Heart right ventricle (tissue), 16 donors: ENCODE measurements at regions not wholly inside any gene's neighbourhood (a gene's known extent, or its start where the extent isn't known, plus 50 kb on each side); places are given as distances from the start of the nearest gene placed in this dataset.

Experiments
- ATAC-seq, 8 donors: fragments of 200-7000 bp; cut with Tn5 transposase; one replicate each; pipeline ENCODE4 v1.9.1; 2020; ENCODE audit warnings: mild to moderate bottlenecking in 8 of 8, moderate library complexity in 8 of 8, moderate number of reproducible peaks in 1 of 8
- DNase-seq, 2 donors: peaks; one replicate each; pipeline ENCODE4 v3.0.0-alpha.2; 2020
- H3K27ac ChIP-seq, 10 donors: fragments of 200-600 bp; sonication (generic) in 2 of 10; one replicate each; pipeline versions ENCODE4 v1.5.0 to v1.8.0; 2020 to 2022; ENCODE audit warnings: mild to moderate bottlenecking in 3 of 10
- H3K27me3 ChIP-seq, 7 donors: fragments of 200-600 bp; one replicate each; pipeline ENCODE4 v1.8.0; 2021 to 2022; ENCODE audit warnings: mild to moderate bottlenecking in 2 of 7
- H3K36me3 ChIP-seq, 9 donors: fragments of 200-600 bp; sonication (generic) in 1 of 9; one replicate each; pipeline versions ENCODE4 v1.5.0 to v1.8.0; 2020 to 2022; ENCODE audit warnings: mild to moderate bottlenecking in 2 of 9
- H3K4me1 ChIP-seq, 9 donors: fragments of 200-600 bp; sonication (generic) in 1 of 9; one replicate each; pipeline versions ENCODE4 v1.5.0 to v1.8.0; 2020 to 2022; ENCODE audit warnings: mild to moderate bottlenecking in 4 of 9
- H3K4me3 ChIP-seq, 10 donors: fragments of 200-600 bp; sonication (generic) in 2 of 10; one replicate each; pipeline versions ENCODE4 v1.5.0 to v1.8.0; 2020 to 2022; ENCODE audit warnings: mild to moderate bottlenecking in 7 of 10, moderate library complexity in 2 of 10
- H3K9me3 ChIP-seq, 11 donors: fragments of 200-600 bp in 10 of 11; sonication (generic) in 2 of 11; one replicate each; pipeline versions ENCODE4 v1.5.0 to v1.8.0; 2013 to 2022; ENCODE audit warnings: mild to moderate bottlenecking in 2 of 11, control low read depth in 1 of 11, moderate library complexity in 1 of 11
- WGBS, 2 donors: extraction: QIAGEN DNeasy Blood & Tissue Kit; methylation state at CpG; one replicate each; pipeline ENCODE4 v1.1.7; 2013; ENCODE audit warnings: inconsistent platforms in 1 of 2; 5-methylcytosine and 5-hydroxymethylcytosine counted together
- intact Hi-C, 10 donors: fragments of 100-400 bp; cut with DNase I; formaldehyde crosslinking; loops; one replicate each; pipeline versions ENCODE4 v1.11.1 to v1.14.2; 2022
- TF ChIP-seq, protein P1 (sequence below), 9 donors: fragments of 200-600 bp; sonication (generic) in 2 of 9; IDR thresholded peaks; one replicate each; pipeline versions ENCODE4 v1.5.0 to v1.8.0; 2021 to 2022; ENCODE audit warnings: antibody characterized with exemption in 9 of 9, mild to moderate bottlenecking in 5 of 9, moderate library complexity in 1 of 9
- donor health status: Arrhythmogenic right ventricular cardiomyopathy.
- donor health status: ischemic (EF 13 %, LVEDD 7.1; RV severe dilation, severe dysfunction).
- donor health status: healthy with polysubstance abuse.
- donor health status: DM: no; HTN: yes; CAD: no.
- donor health status: DM: no; HTN: no; CAD: no.
- donor health status: ischemic (EF 25% LVEDD 6.9; RV normal size, moderate dysfunction).
- donor health status: ischemic (EF 25% LVEDD 5.7; RV mildly dilated, moderate dysfunction).
- donor health status: healthy.
- donor health status: DM: yes; HTN: yes; CAD: no.
- donor health status: Ischemic cardiomyopathy.
- donor health status: ischemic (EF 35%, LVEDD 5.7; RV mildly dilated, moderate dysfunction).
- donor health status: nonischemic (EF 11% LVEDD 7.7; RV severe dilation, severe dysfunction).
- donor health status: DM: yes; HTN: yes; CAD: no.
- donor health status: PGD.
- donor health status: ischemic (EF 29% LVEDD 5.4; RV normal size, mild dysfunction).
- donor health status: nonischemic (EF 23%, LVEDD 6.1; RV moderate dilation, normal function).

GRCh38 chr5:172556971-172557461, 84.0 kb upstream of the NEURL1B start:
- DNase-seq (peak; percentile 58 to 71), ATAC-seq (peak; percentile 53 to 85 (median 72))
- H3K27me3 ChIP-seq = no peaks in the 10 kb centered on the region
- intact Hi-C loops = loop anchor here in 2 of 10 donors (10.0 kb wide), 2 partner anchors 88 to 128 kb away; partner anchors contain the start of gene NEURL1B (in 1 of the 2)
- H3K27ac ChIP-seq = peak overlapping the region; percentile 55 to 88 (median 80)
- H3K9me3 ChIP-seq = no peaks in the 10 kb centered on the region
- no peak overlapping the region for H3K4me3 ChIP-seq
- WGBS, 2 donors = 22 to 25% methylated on average over 12 of the region's 12 CpGs
- H3K36me3 ChIP-seq = no peaks in the 10 kb centered on the region
- H3K4me1 ChIP-seq = peaks cover 22 to 60% (median 45%) of the 10 kb centered on the region in 9 donors
- TF ChIP-seq, protein P1, sequence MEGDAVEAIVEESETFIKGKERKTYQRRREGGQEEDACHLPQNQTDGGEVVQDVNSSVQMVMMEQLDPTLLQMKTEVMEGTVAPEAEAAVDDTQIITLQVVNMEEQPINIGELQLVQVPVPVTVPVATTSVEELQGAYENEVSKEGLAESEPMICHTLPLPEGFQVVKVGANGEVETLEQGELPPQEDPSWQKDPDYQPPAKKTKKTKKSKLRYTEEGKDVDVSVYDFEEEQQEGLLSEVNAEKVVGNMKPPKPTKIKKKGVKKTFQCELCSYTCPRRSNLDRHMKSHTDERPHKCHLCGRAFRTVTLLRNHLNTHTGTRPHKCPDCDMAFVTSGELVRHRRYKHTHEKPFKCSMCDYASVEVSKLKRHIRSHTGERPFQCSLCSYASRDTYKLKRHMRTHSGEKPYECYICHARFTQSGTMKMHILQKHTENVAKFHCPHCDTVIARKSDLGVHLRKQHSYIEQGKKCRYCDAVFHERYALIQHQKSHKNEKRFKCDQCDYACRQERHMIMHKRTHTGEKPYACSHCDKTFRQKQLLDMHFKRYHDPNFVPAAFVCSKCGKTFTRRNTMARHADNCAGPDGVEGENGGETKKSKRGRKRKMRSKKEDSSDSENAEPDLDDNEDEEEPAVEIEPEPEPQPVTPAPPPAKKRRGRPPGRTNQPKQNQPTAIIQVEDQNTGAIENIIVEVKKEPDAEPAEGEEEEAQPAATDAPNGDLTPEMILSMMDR (IDR thresholded peaks at IDR 0.05) = peak in 3 of 9 donors; percentile 4 to 16 (median 7)

GRCh38 chr5:172556262-172556661, 84.8 kb upstream of the NEURL1B start:
- intact Hi-C loops = loop anchor here in 2 of 10 donors (10.0 kb wide), 2 partner anchors 89 to 129 kb away; partner anchors contain the start of gene NEURL1B (in 1 of the 2)
- WGBS, 2 donors = 85 to 96% methylated on average over 3 of the region's 3 CpGs
- TF ChIP-seq, protein P1 (IDR thresholded peaks at IDR 0.05) = no peak
- H3K9me3 ChIP-seq = no peaks in the 10 kb centered on the region
- H3K4me1 ChIP-seq = peaks cover 22 to 60% (median 45%) of the 10 kb centered on the region in 9 donors
- ATAC-seq (no peak), DNase-seq (no peak)
- no peaks in the 10 kb centered on the region for H3K36me3 ChIP-seq
- H3K27ac ChIP-seq = peak overlapping the region; percentile 55 to 88 (median 80)
- H3K27me3 ChIP-seq = no peaks in the 10 kb centered on the region
- no peak overlapping the region for H3K4me3 ChIP-seq

DNA sequence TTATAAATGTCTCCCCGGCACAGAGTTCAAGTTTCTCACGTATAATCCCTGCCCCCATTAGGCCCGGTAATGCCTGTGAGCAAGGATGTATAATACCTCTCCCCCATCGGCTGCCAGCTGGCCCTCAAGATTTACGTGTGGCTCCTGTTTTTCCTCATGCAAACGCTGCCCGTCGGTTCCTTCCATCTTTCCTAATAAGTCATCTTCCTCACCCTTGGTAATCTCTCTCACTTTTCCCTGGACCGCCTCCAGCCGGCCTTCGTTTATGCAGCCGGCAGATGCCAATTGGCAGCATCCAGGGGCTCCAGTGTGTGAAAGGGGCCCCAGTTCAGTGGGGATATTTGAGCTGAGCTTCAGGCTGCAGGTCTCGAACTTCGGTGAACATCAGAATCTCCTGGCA, 86.5 kb upstream of the NEURL1B start:
- Histone ChIP-seq H3K9me3 (no peaks in the 10 kb centered on the region), H3K36me3 (no peaks in the 10 kb centered on the region), H3K4me3 (no peak overlapping the region), H3K4me1 (peaks cover 31 to 76% (median 58%) of the 10 kb centered on the region in 9 donors), H3K27ac (no peak overlapping the region), H3K27me3 (no peaks in the 10 kb centered on the region)
- no peak for ATAC-seq
- WGBS, 2 donors = 62 to 65% methylated on average over 14 of the region's 14 CpGs
- TF ChIP-seq, protein P1 (IDR thresholded peaks at IDR 0.05) = no peak
- peak in 1 of 2 donors; percentile 48 for DNase-seq
- intact Hi-C loops = loop anchor here in 2 of 10 donors (10.0 kb wide), 2 partner anchors 90 to 130 kb away; partner anchors contain the start of gene NEURL1B (in 1 of the 2)

GRCh38 chr5:172553903-172554302, 87.2 kb upstream of the NEURL1B start:
- TF ChIP-seq, protein P1 (IDR thresholded peaks at IDR 0.05) = no peak
- Histone ChIP-seq H3K9me3 (no peaks in the 10 kb centered on the region), H3K27me3 (no peaks in the 10 kb centered on the region), H3K27ac (no peak overlapping the region), H3K4me1 (peaks cover 31 to 73% (median 58%) of the 10 kb centered on the region in 9 donors), H3K36me3 (no peaks in the 10 kb centered on the region), H3K4me3 (no peak overlapping the region)
- intact Hi-C loops = loop anchor here in 2 of 10 donors (10.0 kb wide), 2 partner anchors 91 to 131 kb away; partner anchors contain the start of gene NEURL1B (in 1 of the 2)
- WGBS, 2 donors = 50 to 67% methylated on average over 3 of the region's 3 CpGs
- ATAC-seq = no peak
- DNase-seq = no peak
